Liver (tissue), 8 donors: ENCODE measurements at regions not wholly inside any gene's neighbourhood (a gene's known extent, or its start where the extent isn't known, plus 50 kb on each side); places are given as distances from the start of the nearest gene placed in this dataset.

Source experiments
- DNase-seq: peaks from one replicate; pipeline ENCODE4 v3.0.0-alpha.2; 2017; ENCODE audit warnings: low spot score
- H3K27ac ChIP-seq, 2 donors: one replicate each; pipeline ENCODE4 v1.7.0; 2013; ENCODE audit warnings: inconsistent platforms in 2 of 2, low read length in 2 of 2, control low read depth in 1 of 2, low read depth in 1 of 2, mild to moderate bottlenecking in 1 of 2
- H3K27me3 ChIP-seq, 4 donors: one replicate each; pipeline versions ENCODE4 v1.6.1 to v1.7.0; 2013; ENCODE audit warnings: low read length in 3 of 4, inconsistent platforms in 1 of 4, mild to moderate bottlenecking in 1 of 4, moderate library complexity in 1 of 4; ENCODE audit not compliant: control insufficient read depth in 4 of 4, insufficient read depth in 4 of 4
- H3K36me3 ChIP-seq, 4 donors: one replicate each; pipeline versions ENCODE4 v1.6.1 to v1.7.0; 2013; ENCODE audit warnings: low read length in 3 of 4, mild to moderate bottlenecking in 3 of 4, low read depth in 1 of 4, moderate library complexity in 1 of 4; ENCODE audit not compliant: control insufficient read depth in 4 of 4, insufficient read depth in 3 of 4
- H3K4me1 ChIP-seq, 4 donors: one replicate each; pipeline versions ENCODE4 v1.6.1 to v1.7.0; 2013; ENCODE audit warnings: low read length in 3 of 4, mild to moderate bottlenecking in 3 of 4, moderate library complexity in 1 of 4; ENCODE audit not compliant: control insufficient read depth in 4 of 4, insufficient read depth in 4 of 4
- H3K4me3 ChIP-seq, 3 donors: one replicate each; pipeline versions ENCODE4 v1.6.1 to v1.7.0; 2013; ENCODE audit warnings: low read length in 3 of 3, control low read depth in 1 of 3, low read depth in 1 of 3, mild to moderate bottlenecking in 1 of 3
- H3K9ac ChIP-seq, 2 donors: one replicate each; pipeline ENCODE4 v1.7.0; 2013; ENCODE audit warnings: low read length in 2 of 2, mild to moderate bottlenecking in 2 of 2, moderate library complexity in 2 of 2, control low read depth in 1 of 2, low read depth in 1 of 2
- H3K9me3 ChIP-seq, 4 donors: one replicate each; pipeline versions ENCODE4 v1.6.1 to v1.7.0; 2013; ENCODE audit warnings: low read length in 3 of 4; ENCODE audit not compliant: control insufficient read depth in 4 of 4
- ATF3 ChIP-seq: IDR thresholded peaks from 2 replicates; pipeline ENCODE4 v1.6.1; 2016; ENCODE audit warnings: antibody characterized with exemption
- CTCF ChIP-seq: fragments of 150-350 bp; IDR thresholded peaks from 2 replicates; pipeline ENCODE4 v1.5.1; 2017; ENCODE audit warnings: improper control_type of control experiment, low read depth, low read length; ENCODE audit not compliant: missing input control
- EGR1 ChIP-seq, 2 donors: IDR thresholded peaks; 2 replicates each; pipeline ENCODE4 v1.6.1; 2016 to 2018; ENCODE audit warnings: antibody characterized with exemption in 2 of 2, low read depth in 2 of 2
- FOXA1 ChIP-seq: IDR thresholded peaks from 2 replicates; pipeline ENCODE4 v1.6.1; 2016; ENCODE audit warnings: antibody characterized with exemption
- FOXA2 ChIP-seq: IDR thresholded peaks from 2 replicates; pipeline ENCODE4 v1.6.1; 2016; ENCODE audit warnings: antibody characterized with exemption
- GABPA ChIP-seq, 2 donors: IDR thresholded peaks in 1 of 2; conservative IDR thresholded peaks in 1 of 2; 2 replicates each; pipeline ENCODE4 v1.6.1; 2016; ENCODE audit warnings: antibody characterized with exemption in 2 of 2, mild to moderate bottlenecking in 1 of 2, moderate library complexity in 1 of 2
- HNF4A ChIP-seq, 2 donors: conservative IDR thresholded peaks; 2 replicates each; pipeline ENCODE4 v1.6.1; 2016; ENCODE audit warnings: antibody characterized with exemption in 2 of 2, mild to moderate bottlenecking in 2 of 2
- HNF4G ChIP-seq: IDR thresholded peaks from 2 replicates; pipeline ENCODE4 v1.6.1; 2016; ENCODE audit warnings: antibody characterized with exemption
- JUND ChIP-seq, 2 donors: IDR thresholded peaks; 2 replicates each; pipeline ENCODE4 v1.6.1; 2016; ENCODE audit warnings: antibody characterized with exemption in 2 of 2
- MAX ChIP-seq: IDR thresholded peaks from 2 replicates; pipeline ENCODE4 v1.6.1; 2016; ENCODE audit warnings: antibody characterized with exemption
- NR2F2 ChIP-seq: IDR thresholded peaks from 2 replicates; pipeline ENCODE4 v1.6.1; 2016; ENCODE audit warnings: antibody characterized with exemption
- RAD21 ChIP-seq, 2 donors: IDR thresholded peaks; 2 replicates each; pipeline ENCODE4 v1.6.1; 2016; ENCODE audit warnings: antibody characterized with exemption in 2 of 2, mild to moderate bottlenecking in 2 of 2
- REST ChIP-seq: IDR thresholded peaks from 2 replicates; pipeline ENCODE4 v1.6.1; 2016; ENCODE audit warnings: antibody characterized with exemption, mild to moderate bottlenecking
- RXRA ChIP-seq, 2 donors: IDR thresholded peaks; 2 replicates each; pipeline ENCODE4 v1.6.1; 2017 to 2018; ENCODE audit warnings: antibody characterized with exemption in 2 of 2, mild to moderate bottlenecking in 1 of 2
- SP1 ChIP-seq: IDR thresholded peaks from 2 replicates; pipeline ENCODE4 v1.6.1; 2018; ENCODE audit warnings: antibody characterized with exemption, mild to moderate bottlenecking
- TAF1 ChIP-seq: conservative IDR thresholded peaks from 2 replicates; pipeline ENCODE4 v1.6.1; 2016; ENCODE audit warnings: antibody characterized with exemption, mild to moderate bottlenecking
- YY1 ChIP-seq: IDR thresholded peaks from 2 replicates; pipeline ENCODE4 v1.6.1; 2016; ENCODE audit warnings: antibody characterized with exemption, mild to moderate bottlenecking
- WGBS: extraction: QIAGEN DNeasy Blood & Tissue Kit; methylation state at CpG from one replicate; pipeline ENCODE4 v1.1.7; 2013; 5-methylcytosine and 5-hydroxymethylcytosine counted together
- TF ChIP-seq, protein P1 (sequence below): IDR thresholded peaks from 2 replicates; pipeline ENCODE4 v1.6.1; 2016; ENCODE audit warnings: antibody characterized with exemption
- donor health status: healthy.
- donor health status: healthy.
- donor health status: healthy.
- donor health status: healthy.
- donor health status: healthy.

- no peak for TF ChIP-seq SP1
- TF ChIP-seq JUND (IDR thresholded peaks at IDR 0.05) = no peak
- no peak for TF ChIP-seq MAX
- no peak for TF ChIP-seq CTCF
- no peak for TF ChIP-seq YY1
- TF ChIP-seq FOXA1 = no peak
- no peak for TF ChIP-seq GABPA (IDR thresholded peaks at IDR 0.05 in 1 of 2, conservative IDR thresholded peaks at IDR 0.05 in 1 of 2)
- no peak for TF ChIP-seq RXRA (IDR thresholded peaks at IDR 0.05)
- TF ChIP-seq NR2F2 = no peak
- no peak for TF ChIP-seq REST
- no peak for TF ChIP-seq HNF4G
- TF ChIP-seq FOXA2 = no peak
- TF ChIP-seq, protein P1, sequence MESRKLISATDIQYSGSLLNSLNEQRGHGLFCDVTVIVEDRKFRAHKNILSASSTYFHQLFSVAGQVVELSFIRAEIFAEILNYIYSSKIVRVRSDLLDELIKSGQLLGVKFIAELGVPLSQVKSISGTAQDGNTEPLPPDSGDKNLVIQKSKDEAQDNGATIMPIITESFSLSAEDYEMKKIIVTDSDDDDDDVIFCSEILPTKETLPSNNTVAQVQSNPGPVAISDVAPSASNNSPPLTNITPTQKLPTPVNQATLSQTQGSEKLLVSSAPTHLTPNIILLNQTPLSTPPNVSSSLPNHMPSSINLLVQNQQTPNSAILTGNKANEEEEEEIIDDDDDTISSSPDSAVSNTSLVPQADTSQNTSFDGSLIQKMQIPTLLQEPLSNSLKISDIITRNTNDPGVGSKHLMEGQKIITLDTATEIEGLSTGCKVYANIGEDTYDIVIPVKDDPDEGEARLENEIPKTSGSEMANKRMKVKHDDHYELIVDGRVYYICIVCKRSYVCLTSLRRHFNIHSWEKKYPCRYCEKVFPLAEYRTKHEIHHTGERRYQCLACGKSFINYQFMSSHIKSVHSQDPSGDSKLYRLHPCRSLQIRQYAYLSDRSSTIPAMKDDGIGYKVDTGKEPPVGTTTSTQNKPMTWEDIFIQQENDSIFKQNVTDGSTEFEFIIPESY = no peak
- TF ChIP-seq TAF1 = no peak
- no peak for TF ChIP-seq HNF4A (conservative IDR thresholded peaks at IDR 0.05)
- TF ChIP-seq RAD21 (IDR thresholded peaks at IDR 0.05) = no peak
- no peak for TF ChIP-seq EGR1 (IDR thresholded peaks at IDR 0.05; ENCODE audit: low read depth in 2 of 2)
- no peak for TF ChIP-seq ATF3
- Histone ChIP-seq H3K36me3 (no peaks in the 10 kb centered on the region), H3K4me1 (no peaks in the 10 kb centered on the region), H3K4me3 (no peak overlapping the region), H3K27me3 (no peaks in the 10 kb centered on the region), H3K9ac (no peak overlapping the region), H3K9me3 (no peaks in the 10 kb centered on the region), H3K27ac (no peak overlapping the region)
- WGBS = 57% methylated on average over 2 of the region's 2 CpGs
- DNase-seq = no peak
Observed at GRCh38 chr4:37138019-37138653, 106.4 kb upstream of the NWD2 start.
